Gastroesophageal sphincter (tissue), 4 donors: ENCODE measurements at regions not wholly inside any gene's neighbourhood (a gene's known extent, or its start where the extent isn't known, plus 50 kb on each side); places are given as distances from the start of the nearest gene placed in this dataset.
A peak's percentile ranks its signal among the peaks of the same experiment; 100 is the strongest.

Experiments
- ATAC-seq: fragments of 150-250 bp; one replicate; pipeline ENCODE4 v1.9.1; 2016; ENCODE audit warnings: mild to moderate bottlenecking, moderate library complexity
- H3K27ac ChIP-seq, 4 donors: fragments of 200-600 bp; sonication (generic) in 3 of 4; 1 replicate in 3 of 4; 2 replicates in 1 of 4; pipeline ENCODE4 v1.5.1; 2016 to 2019
- H3K27me3 ChIP-seq: fragments of 200-600 bp; sonication (generic); one replicate; pipeline ENCODE4 v1.5.1; 2019
- H3K36me3 ChIP-seq, 2 donors: fragments of 200-600 bp; sonication (generic); one replicate each; pipeline ENCODE4 v1.5.1; 2019; ENCODE audit warnings: control low read depth in 1 of 2
- H3K4me1 ChIP-seq, 3 donors: fragments of 200-600 bp; sonication (generic); 1 replicate in 2 of 3; 2 replicates in 1 of 3; pipeline ENCODE4 v1.5.1; 2016 to 2019; ENCODE audit warnings: control low read depth in 2 of 3
- H3K4me3 ChIP-seq, 2 donors: fragments of 200-600 bp; sonication (generic); one replicate each; pipeline ENCODE4 v1.5.1; 2019; ENCODE audit warnings: mild to moderate bottlenecking in 1 of 2, moderate library complexity in 1 of 2
- H3K9me3 ChIP-seq, 3 donors: fragments of 200-600 bp; sonication (generic); one replicate each; pipeline ENCODE4 v1.5.1; 2017 to 2019; ENCODE audit warnings: control low read depth in 2 of 3
- CTCF ChIP-seq, 4 experiments: fragments of 200-600 bp in 2 of 4; fragments of 450-650 bp in 2 of 4; sonication (generic) in 1 of 4; IDR thresholded peaks; one replicate each; pipeline ENCODE4 v1.5.1; 2017 to 2019; ENCODE audit warnings: antibody characterized with exemption in 4 of 4, mild to moderate bottlenecking in 2 of 4, moderate library complexity in 2 of 4
- EP300 ChIP-seq: sonication (generic); formaldehyde crosslinking; IDR thresholded peaks from one replicate; pipeline ENCODE4 v1.6.1; 2017; ENCODE audit warnings: antibody characterized with exemption, mild to moderate bottlenecking
- POLR2A ChIP-seq, 2 donors: fragments of 450-650 bp; IDR thresholded peaks; one replicate each; pipeline ENCODE4 v1.6.1; 2017; ENCODE audit warnings: antibody characterized with exemption in 2 of 2, mild to moderate bottlenecking in 2 of 2, moderate library complexity in 1 of 2
- POLR2AphosphoS5 ChIP-seq: sonication (generic); formaldehyde crosslinking; IDR thresholded peaks from one replicate; pipeline ENCODE4 v1.6.1; 2017; ENCODE audit warnings: antibody characterized with exemption
- WGBS, 2 donors: methylation state at CpG; one replicate each; pipeline ENCODE4 v1.1.5; 2018; ENCODE audit warnings: low coverage in 1 of 2; 5-methylcytosine and 5-hydroxymethylcytosine counted together

DNA sequence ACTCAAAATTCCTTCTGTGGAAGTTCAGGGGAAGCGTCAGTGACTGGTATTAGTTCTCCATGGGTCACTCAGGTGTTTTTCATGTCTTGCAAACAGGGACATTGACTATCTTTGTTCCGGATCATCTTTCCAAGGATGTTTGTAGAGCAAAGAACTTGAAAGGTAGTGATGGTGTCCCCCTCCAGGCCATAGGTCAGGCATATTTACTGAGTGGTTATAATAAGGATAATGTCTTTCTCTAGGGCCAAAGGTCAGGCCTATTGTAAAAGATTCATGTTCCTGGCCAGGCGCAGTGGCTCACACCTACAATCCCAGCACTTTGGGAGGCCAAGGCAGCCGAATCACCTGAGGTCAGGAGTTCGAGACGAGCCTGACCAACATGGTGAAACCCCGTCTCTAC, 614.8 kb downstream of the KIF4B start:
- TF ChIP-seq POLR2AphosphoS5 = no peak
- TF ChIP-seq POLR2A (IDR thresholded peaks at IDR 0.05) = no peak
- no peak for TF ChIP-seq CTCF (IDR thresholded peaks at IDR 0.05)
- TF ChIP-seq EP300 = no peak
- no peaks in the 10 kb centered on the region for H3K36me3 ChIP-seq
- H3K9me3 ChIP-seq = no peaks in the 10 kb centered on the region
- ATAC-seq = no peak
- H3K4me3 ChIP-seq = no peak overlapping the region
- no peak overlapping the region for H3K27ac ChIP-seq
- WGBS, 2 donors = 90 to 100% methylated on average over 2 of the region's 7 CpGs
- no peaks in the 10 kb centered on the region for H3K27me3 ChIP-seq
- no peaks in the 10 kb centered on the region for H3K4me1 ChIP-seq

DNA sequence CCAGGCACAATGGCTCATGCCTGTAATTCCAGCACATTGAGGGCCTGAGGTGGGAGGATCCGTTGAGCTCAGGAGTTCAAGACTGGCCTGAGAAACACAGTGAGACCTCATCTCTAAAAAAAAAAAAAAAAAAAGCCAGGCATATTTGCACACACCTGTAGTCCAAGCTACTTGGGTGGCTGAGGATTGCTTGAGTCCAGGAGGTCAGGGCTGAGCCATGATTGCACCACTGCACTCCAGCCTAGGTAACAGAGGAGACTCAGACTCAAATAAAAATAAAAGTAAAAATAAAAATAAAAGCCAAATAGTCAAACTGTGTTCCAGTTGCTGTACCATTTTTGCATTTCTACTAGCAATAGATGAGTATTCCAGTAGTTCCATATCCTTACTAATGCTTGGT, 616.0 kb downstream of the KIF4B start:
- Histone ChIP-seq H3K27ac (no peak overlapping the region), H3K4me3 (no peak overlapping the region), H3K9me3 (no peaks in the 10 kb centered on the region), H3K27me3 (no peaks in the 10 kb centered on the region), H3K4me1 (no peaks in the 10 kb centered on the region), H3K36me3 (no peaks in the 10 kb centered on the region)
- no peak for ATAC-seq
- 100% methylated on average over 1 of the region's 1 CpG for WGBS, 2 donors
- TF ChIP-seq POLR2A (IDR thresholded peaks at IDR 0.05) (no peak), POLR2AphosphoS5 (no peak), EP300 (no peak), CTCF (IDR thresholded peaks at IDR 0.05) (no peak)

GRCh38 chr5:155631116-155631515, 617.6 kb downstream of the KIF4B start:
- Histone ChIP-seq H3K27me3 (no peaks in the 10 kb centered on the region), H3K4me1 (no peaks in the 10 kb centered on the region), H3K9me3 (no peaks in the 10 kb centered on the region), H3K36me3 (no peaks in the 10 kb centered on the region), H3K27ac (no peak overlapping the region), H3K4me3 (no peak overlapping the region)
- WGBS, 2 donors = 81% methylated on average over 3 of the region's 3 CpGs; no CpG with 5 or more reads in 1 of the 2 donors
- ATAC-seq = peak; percentile 19
- TF ChIP-seq EP300 = no peak
- TF ChIP-seq POLR2A (IDR thresholded peaks at IDR 0.05) = no peak
- no peak for TF ChIP-seq CTCF (IDR thresholded peaks at IDR 0.05)
- TF ChIP-seq POLR2AphosphoS5 = no peak

GRCh38 chr5:155633338-155633957, 619.9 kb downstream of the KIF4B start:
- Histone ChIP-seq H3K27me3 (no peaks in the 10 kb centered on the region), H3K4me3 (no peak overlapping the region), H3K9me3 (no peaks in the 10 kb centered on the region), H3K4me1 (no peaks in the 10 kb centered on the region), H3K36me3 (no peaks in the 10 kb centered on the region), H3K27ac (no peak overlapping the region)
- TF ChIP-seq EP300 = no peak
- TF ChIP-seq POLR2AphosphoS5 = no peak
- TF ChIP-seq POLR2A (IDR thresholded peaks at IDR 0.05) = no peak
- no peak for TF ChIP-seq CTCF (IDR thresholded peaks at IDR 0.05)
- no peak for ATAC-seq
- WGBS, 2 donors = 83% methylated on average over 1 of the region's 3 CpGs; no CpG with 5 or more reads in 1 of the 2 donors

DNA sequence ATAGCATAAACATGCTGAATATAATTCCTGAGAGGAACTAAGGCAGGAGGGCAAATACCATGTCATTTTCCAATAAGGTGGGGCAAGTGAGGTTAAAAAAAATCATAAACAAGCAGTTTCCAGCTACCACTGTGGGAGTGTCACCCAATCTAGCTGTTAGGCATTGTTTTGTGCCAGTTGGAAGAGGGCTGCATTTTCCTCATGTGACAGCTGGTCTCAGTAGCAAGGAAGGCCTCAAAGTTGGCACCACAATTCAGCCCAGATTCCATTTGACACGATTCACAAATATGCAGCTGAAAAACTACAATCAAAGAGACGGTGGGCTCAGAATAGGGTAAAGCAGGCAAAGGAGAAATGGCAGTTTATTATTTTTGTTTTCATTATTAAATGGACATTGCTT, 636.1 kb downstream of the KIF4B start:
- TF ChIP-seq CTCF (IDR thresholded peaks at IDR 0.05) = no peak
- no peak for TF ChIP-seq POLR2AphosphoS5
- no peak for TF ChIP-seq EP300
- no peak for TF ChIP-seq POLR2A (IDR thresholded peaks at IDR 0.05)
- Histone ChIP-seq H3K36me3 (no peaks in the 10 kb centered on the region), H3K4me1 (no peaks in the 10 kb centered on the region), H3K27me3 (no peaks in the 10 kb centered on the region), H3K27ac (no peak overlapping the region), H3K9me3 (no peaks in the 10 kb centered on the region), H3K4me3 (no peak overlapping the region)
- no peak for ATAC-seq
- WGBS, 2 donors = 52% methylated on average over 2 of the region's 2 CpGs; no CpG with 5 or more reads in 1 of the 2 donors
